AG09309 (cell line): ENCODE measurements at regions not wholly inside any gene's neighbourhood (a gene's known extent, or its start where the extent isn't known, plus 50 kb on each side); places are given as distances from the start of the nearest gene placed in this dataset.

Source experiments
- DNase-seq: peaks from one replicate; pipeline ENCODE4 v3.0.0-alpha.2; 2010; ENCODE audit warnings: low read depth
- H3K4me3 ChIP-seq: 2 replicates; pipeline ENCODE4 v1.5.1; 2011; ENCODE audit warnings: mild to moderate bottlenecking, low read depth, low read length, moderate library complexity; ENCODE audit not compliant: control insufficient read depth
- TF ChIP-seq, protein P1 (sequence below): IDR thresholded peaks from 2 replicates; pipeline ENCODE4 v1.5.1; 2011; ENCODE audit warnings: mild to moderate bottlenecking, low read depth, low read length, inconsistent platforms; ENCODE audit not compliant: insufficient read depth, control insufficient read depth; ENCODE audit errors: missing control alignments

DNA sequence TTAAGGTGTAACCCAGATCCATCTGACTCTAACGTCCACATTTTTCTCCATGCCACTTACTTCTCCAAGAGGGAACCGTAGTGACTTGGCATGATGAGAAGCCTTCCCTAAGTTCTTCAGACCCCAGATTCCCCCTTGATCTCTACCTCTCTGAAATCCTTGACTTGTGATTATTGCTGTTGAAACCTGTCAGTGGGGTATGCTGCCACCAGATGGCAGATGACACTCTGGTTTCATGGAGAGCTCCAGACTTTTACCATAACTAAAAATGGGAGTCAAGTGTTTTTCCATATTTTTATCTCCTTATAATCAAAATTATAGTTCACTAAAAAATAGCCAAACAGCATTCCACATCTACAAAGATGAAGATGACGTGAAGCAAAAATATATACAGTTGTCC is 504.2 kb downstream of the SOX6 start:
- H3K4me3 ChIP-seq, result no peak overlapping the region
- DNase-seq, result no peak

DNA sequence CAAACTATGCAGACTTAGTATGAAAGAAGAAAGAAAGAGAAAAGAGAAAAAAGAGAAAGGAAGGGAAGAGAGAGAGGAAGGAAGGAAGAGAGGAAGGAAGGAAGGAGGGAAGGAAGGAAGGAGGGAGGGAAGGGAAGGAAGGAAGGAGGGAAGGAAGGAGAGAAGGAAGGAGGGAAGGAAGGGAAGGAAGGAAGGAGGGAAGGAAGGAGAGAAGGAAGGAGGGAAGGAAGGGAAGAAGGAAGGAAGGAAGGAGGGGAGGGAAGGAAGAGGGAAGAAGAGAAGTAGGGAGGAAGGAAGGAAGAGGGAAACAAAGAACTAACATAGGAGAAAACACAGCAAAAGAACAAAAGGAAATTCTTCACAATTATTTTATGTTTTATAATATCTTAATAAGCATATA is 502.1 kb downstream of the SOX6 start:
- H3K4me3 ChIP-seq, result no peak overlapping the region
- DNase-seq, result no peak
- TF ChIP-seq, protein P1, sequence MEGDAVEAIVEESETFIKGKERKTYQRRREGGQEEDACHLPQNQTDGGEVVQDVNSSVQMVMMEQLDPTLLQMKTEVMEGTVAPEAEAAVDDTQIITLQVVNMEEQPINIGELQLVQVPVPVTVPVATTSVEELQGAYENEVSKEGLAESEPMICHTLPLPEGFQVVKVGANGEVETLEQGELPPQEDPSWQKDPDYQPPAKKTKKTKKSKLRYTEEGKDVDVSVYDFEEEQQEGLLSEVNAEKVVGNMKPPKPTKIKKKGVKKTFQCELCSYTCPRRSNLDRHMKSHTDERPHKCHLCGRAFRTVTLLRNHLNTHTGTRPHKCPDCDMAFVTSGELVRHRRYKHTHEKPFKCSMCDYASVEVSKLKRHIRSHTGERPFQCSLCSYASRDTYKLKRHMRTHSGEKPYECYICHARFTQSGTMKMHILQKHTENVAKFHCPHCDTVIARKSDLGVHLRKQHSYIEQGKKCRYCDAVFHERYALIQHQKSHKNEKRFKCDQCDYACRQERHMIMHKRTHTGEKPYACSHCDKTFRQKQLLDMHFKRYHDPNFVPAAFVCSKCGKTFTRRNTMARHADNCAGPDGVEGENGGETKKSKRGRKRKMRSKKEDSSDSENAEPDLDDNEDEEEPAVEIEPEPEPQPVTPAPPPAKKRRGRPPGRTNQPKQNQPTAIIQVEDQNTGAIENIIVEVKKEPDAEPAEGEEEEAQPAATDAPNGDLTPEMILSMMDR, result no peak

More for the DNA sequence above, 504.2 kb downstream of the SOX6 start:
- TF ChIP-seq, protein P1, result peak; percentile 10

DNA sequence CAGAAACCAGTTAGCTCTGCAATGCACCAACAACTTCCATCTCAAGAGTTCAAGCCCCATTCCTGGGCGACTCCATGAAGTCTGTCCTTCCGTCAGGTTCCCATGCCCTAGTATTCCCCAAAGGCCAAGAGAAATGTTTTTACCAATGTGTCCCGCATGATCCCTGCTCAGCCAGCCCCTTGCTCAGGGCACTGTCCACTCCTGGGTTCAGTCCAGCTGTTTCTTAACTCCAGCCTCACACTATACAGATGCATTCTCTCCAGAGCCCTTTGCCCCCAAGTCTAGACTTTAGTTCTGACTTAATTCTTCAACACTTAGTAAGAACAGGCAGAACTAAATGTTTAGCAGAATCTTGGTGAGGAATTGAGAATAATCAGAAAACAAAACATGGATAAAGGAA is 497.5 kb downstream of the SOX6 start:
- TF ChIP-seq, protein P1, result no peak
- DNase-seq, result no peak

DNA sequence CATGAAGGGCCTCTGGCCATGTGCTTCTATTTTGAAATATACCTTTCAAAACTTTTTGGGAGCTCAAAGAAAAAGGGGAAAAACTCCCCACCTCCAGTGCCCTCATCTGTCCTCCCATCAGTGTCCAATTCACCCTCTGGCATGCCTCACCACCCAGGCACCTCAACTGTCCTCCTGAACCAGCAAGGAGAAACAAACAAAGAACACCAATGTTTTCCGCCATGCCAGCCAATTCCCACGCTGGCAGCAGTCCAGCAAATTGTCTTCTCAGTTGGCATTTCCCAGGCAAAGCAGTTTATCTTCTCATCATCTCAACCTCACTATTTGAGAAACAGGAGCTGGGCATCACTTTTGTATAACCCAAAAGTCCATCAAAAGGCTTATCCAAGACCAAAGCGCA is 496.9 kb downstream of the SOX6 start:
- DNase-seq, result no peak
- H3K4me3 ChIP-seq, result no peak overlapping the region
- TF ChIP-seq, protein P1, result no peak

More for the DNA sequence above, 497.5 kb downstream of the SOX6 start:
- H3K4me3 ChIP-seq, result no peak overlapping the region

DNA sequence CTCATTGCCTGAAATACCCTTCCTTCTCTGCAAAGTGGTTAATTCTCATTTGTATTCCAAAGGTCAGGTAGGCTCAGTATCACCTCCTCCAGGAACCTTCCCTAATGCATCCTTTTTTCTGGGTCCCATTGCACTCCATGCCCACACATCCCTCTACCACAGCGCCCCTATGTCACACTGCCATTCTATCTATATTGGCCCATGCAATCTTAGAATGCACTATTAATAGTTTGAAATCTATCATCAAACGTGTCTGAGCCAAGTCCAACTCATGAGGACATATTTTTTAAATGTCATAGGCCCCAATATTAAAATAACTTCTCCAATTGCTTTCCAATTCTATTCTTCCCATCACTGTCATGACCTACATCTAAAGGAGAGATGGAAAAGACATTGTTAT is 495.1 kb downstream of the SOX6 start:
- H3K4me3 ChIP-seq, result no peak overlapping the region
- no peak for DNase-seq
- TF ChIP-seq, protein P1, result no peak

DNA sequence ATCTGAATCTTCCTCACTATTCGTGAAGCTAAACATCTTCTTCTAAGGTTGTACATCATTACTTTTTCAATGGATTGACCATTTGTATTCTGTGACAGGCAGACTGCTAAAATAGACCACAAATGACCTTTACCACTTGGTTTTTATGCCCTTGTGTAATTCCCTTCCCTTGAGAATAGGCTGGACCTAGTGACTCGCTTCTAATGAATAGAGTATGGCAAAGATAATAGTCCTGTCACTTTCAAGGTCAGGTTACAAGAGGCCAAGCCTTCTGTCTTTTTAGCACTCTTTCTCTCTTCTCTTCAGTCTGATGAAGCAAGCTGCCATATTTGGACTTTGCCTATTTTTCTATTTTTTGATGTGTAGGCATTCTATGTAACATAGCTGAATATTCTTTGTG is 492.9 kb downstream of the SOX6 start:
- TF ChIP-seq, protein P1, result no peak
- DNase-seq, result no peak
- H3K4me3 ChIP-seq, result no peak overlapping the region
